HG03095 (cell line): ENCODE measurements at regions not wholly inside any gene's neighbourhood (a gene's known extent, or its start where the extent isn't known, plus 50 kb on each side); places are given as distances from the start of the nearest gene placed in this dataset.

ENCODE experiments used
- ATAC-seq: cut with Tn5 transposase; IDR thresholded peaks from one replicate; pipeline ENCODE4 v1.9.1; 2021; ENCODE audit warnings: moderate library complexity; ENCODE audit not compliant: unreplicated experiment

- ATAC-seq, result no peak
These were observed 351.2 kb downstream of the C16orf95 start for GRCh38 chr16:86965840-86966550.

GRCh38 chr16:86966777-86967176 is 350.4 kb downstream of the C16orf95 start:
- no peak for ATAC-seq

GRCh38 chr16:86968866-86969265 is 348.3 kb downstream of the C16orf95 start:
- ATAC-seq, result no peak

- ATAC-seq, result no peak
These were observed 347.5 kb downstream of the C16orf95 start for GRCh38 chr16:86969716-86970115.

GRCh38 chr16:86970279-86970678 is 346.9 kb downstream of the C16orf95 start:
- no peak for ATAC-seq

- ATAC-seq, result no peak
These were observed 346.5 kb downstream of the C16orf95 start for GRCh38 chr16:86970726-86971125.

- no peak for ATAC-seq
These were observed 345.9 kb downstream of the C16orf95 start for GRCh38 chr16:86971251-86971650.

- ATAC-seq, result no peak
These were observed 343.1 kb downstream of the C16orf95 start for GRCh38 chr16:86974120-86974519.

GRCh38 chr16:86975445-86975844 is 341.7 kb downstream of the C16orf95 start:
- no peak for ATAC-seq

- ATAC-seq, result no peak
These were observed 340.0 kb downstream of the C16orf95 start for GRCh38 chr16:86977076-86977676.

GRCh38 chr16:86978445-86979030 is 338.7 kb downstream of the C16orf95 start:
- no peak for ATAC-seq

- ATAC-seq, result no peak
These were observed 338.1 kb downstream of the C16orf95 start for GRCh38 chr16:86979061-86979460.

- ATAC-seq, result no peak
These were observed 337.1 kb downstream of the C16orf95 start for GRCh38 chr16:86979984-86980553.

GRCh38 chr16:86980644-86981043 is 336.5 kb downstream of the C16orf95 start:
- no peak for ATAC-seq

- no peak for ATAC-seq
These were observed 334.9 kb downstream of the C16orf95 start for GRCh38 chr16:86982347-86982596.

GRCh38 chr16:86982912-86983311 is 334.3 kb downstream of the C16orf95 start:
- ATAC-seq, result no peak

GRCh38 chr16:86983621-86984020 is 333.6 kb downstream of the C16orf95 start:
- ATAC-seq, result no peak

- ATAC-seq, result no peak
These were observed 332.8 kb downstream of the C16orf95 start for GRCh38 chr16:86984343-86984742.

- no peak for ATAC-seq
These were observed 332.1 kb downstream of the C16orf95 start for GRCh38 chr16:86984991-86985647.

- ATAC-seq, result no peak
These were observed 331.6 kb downstream of the C16orf95 start for GRCh38 chr16:86985648-86986015.

GRCh38 chr16:86986136-86986535 is 331.1 kb downstream of the C16orf95 start:
- ATAC-seq, result no peak
